AG09309 (cell line): ENCODE measurements at regions not wholly inside any gene's neighbourhood (a gene's known extent, or its start where the extent isn't known, plus 50 kb on each side); places are given as distances from the start of the nearest gene placed in this dataset.

Experiments
- DNase-seq: peaks from one replicate; pipeline ENCODE4 v3.0.0-alpha.2; 2010; ENCODE audit warnings: low read depth
- H3K4me3 ChIP-seq: 2 replicates; pipeline ENCODE4 v1.5.1; 2011; ENCODE audit warnings: mild to moderate bottlenecking, low read depth, low read length, moderate library complexity; ENCODE audit not compliant: control insufficient read depth
- TF ChIP-seq, protein P1 (sequence below): IDR thresholded peaks from 2 replicates; pipeline ENCODE4 v1.5.1; 2011; ENCODE audit warnings: mild to moderate bottlenecking, low read depth, low read length, inconsistent platforms; ENCODE audit not compliant: insufficient read depth, control insufficient read depth; ENCODE audit errors: missing control alignments

DNA sequence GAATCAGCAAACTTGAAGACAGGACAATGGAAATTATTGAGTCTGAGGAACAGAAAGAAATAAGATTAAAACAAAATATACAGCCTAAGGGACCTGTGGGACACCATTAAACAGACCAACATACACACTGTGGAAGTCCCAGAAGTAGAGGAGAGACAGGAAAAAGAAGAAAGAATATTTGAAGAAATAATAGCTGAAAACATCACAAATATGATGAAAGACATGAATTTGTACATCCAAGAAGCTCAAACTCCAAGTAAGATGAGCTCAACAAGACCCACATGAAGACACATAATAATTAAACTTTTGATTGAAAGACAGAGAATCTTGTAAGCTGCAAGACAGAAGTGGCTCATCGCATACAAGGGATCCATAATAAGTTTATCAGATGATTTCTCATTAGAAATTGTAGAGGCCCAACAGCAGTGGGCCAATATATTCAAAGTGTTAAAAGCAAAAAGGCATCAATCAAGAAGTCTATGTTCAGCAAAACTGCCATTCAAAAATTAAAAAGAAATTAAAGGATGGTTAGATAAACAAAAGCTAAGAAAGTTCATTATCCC, 311.3 kb upstream of the ADGRL2 start:
- no peak for DNase-seq
- TF ChIP-seq, protein P1, sequence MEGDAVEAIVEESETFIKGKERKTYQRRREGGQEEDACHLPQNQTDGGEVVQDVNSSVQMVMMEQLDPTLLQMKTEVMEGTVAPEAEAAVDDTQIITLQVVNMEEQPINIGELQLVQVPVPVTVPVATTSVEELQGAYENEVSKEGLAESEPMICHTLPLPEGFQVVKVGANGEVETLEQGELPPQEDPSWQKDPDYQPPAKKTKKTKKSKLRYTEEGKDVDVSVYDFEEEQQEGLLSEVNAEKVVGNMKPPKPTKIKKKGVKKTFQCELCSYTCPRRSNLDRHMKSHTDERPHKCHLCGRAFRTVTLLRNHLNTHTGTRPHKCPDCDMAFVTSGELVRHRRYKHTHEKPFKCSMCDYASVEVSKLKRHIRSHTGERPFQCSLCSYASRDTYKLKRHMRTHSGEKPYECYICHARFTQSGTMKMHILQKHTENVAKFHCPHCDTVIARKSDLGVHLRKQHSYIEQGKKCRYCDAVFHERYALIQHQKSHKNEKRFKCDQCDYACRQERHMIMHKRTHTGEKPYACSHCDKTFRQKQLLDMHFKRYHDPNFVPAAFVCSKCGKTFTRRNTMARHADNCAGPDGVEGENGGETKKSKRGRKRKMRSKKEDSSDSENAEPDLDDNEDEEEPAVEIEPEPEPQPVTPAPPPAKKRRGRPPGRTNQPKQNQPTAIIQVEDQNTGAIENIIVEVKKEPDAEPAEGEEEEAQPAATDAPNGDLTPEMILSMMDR, result no peak
- H3K4me3 ChIP-seq, result no peak overlapping the region

- no peak for DNase-seq
- H3K4me3 ChIP-seq, result no peak overlapping the region
- TF ChIP-seq, protein P1, result no peak
Observed at GRCh38 chr1:81484284-81484683, 316.4 kb upstream of the ADGRL2 start.

DNA sequence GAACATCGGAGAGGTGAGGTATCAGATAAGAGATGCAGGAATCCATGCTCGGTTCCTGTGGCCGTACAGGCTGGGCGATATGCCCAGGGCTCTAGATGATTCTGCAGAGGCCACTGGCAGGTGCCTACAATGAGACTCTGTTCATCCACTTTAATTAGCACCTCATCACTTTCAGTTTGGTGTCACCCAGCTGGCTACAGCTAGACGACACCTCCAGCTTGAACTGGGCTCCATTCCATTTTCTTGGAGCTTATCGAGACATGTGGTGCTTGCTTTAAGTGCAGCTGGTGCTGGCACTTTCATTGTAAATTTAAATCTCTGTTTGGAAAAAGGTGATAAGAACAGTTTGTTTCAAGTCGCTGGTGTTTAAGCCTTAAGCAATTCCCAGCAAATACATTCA, 322.5 kb upstream of the ADGRL2 start:
- no peak overlapping the region for H3K4me3 ChIP-seq
- TF ChIP-seq, protein P1, result no peak
- no peak for DNase-seq

- DNase-seq, result no peak
- H3K4me3 ChIP-seq, result no peak overlapping the region
Observed at GRCh38 chr1:81477710-81478109, 323.0 kb upstream of the ADGRL2 start.

GRCh38 chr1:81472387-81472786, 328.3 kb upstream of the ADGRL2 start:
- TF ChIP-seq, protein P1, result no peak
- no peak for DNase-seq

More at GRCh38 chr1:81477710-81478109, 323.0 kb upstream of the ADGRL2 start:
- TF ChIP-seq, protein P1, result no peak

GRCh38 chr1:81471255-81471654, 329.5 kb upstream of the ADGRL2 start:
- DNase-seq, result no peak

More at GRCh38 chr1:81472387-81472786, 328.3 kb upstream of the ADGRL2 start:
- H3K4me3 ChIP-seq, result no peak overlapping the region

GRCh38 chr1:81470275-81470674, 330.5 kb upstream of the ADGRL2 start:
- TF ChIP-seq, protein P1, result no peak
- H3K4me3 ChIP-seq, result no peak overlapping the region
- no peak for DNase-seq

More at GRCh38 chr1:81471255-81471654, 329.5 kb upstream of the ADGRL2 start:
- H3K4me3 ChIP-seq, result no peak overlapping the region
- TF ChIP-seq, protein P1, result no peak
